Coronary artery (tissue), 2 donors: ENCODE measurements at regions not wholly inside any gene's neighbourhood (a gene's known extent, or its start where the extent isn't known, plus 50 kb on each side); places are given as distances from the start of the nearest gene placed in this dataset.

Experiments used
- DNase-seq: peaks from one replicate; pipeline ENCODE4 v3.0.0-alpha.2; 2017; ENCODE audit warnings: low spot score
- H3K27ac ChIP-seq, 2 donors: fragments of 200-600 bp; sonication (generic); one replicate each; pipeline ENCODE4 v1.5.1; 2016 to 2019
- H3K4me3 ChIP-seq: fragments of 200-600 bp; sonication (generic); 2 replicates; pipeline ENCODE4 v1.5.1; 2016; ENCODE audit warnings: mild to moderate bottlenecking, moderate library complexity
- TF ChIP-seq, protein P1 (sequence below): fragments of 200-600 bp; sonication (generic); IDR thresholded peaks from one replicate; pipeline ENCODE4 v1.5.1; 2019; ENCODE audit warnings: antibody characterized with exemption

DNA sequence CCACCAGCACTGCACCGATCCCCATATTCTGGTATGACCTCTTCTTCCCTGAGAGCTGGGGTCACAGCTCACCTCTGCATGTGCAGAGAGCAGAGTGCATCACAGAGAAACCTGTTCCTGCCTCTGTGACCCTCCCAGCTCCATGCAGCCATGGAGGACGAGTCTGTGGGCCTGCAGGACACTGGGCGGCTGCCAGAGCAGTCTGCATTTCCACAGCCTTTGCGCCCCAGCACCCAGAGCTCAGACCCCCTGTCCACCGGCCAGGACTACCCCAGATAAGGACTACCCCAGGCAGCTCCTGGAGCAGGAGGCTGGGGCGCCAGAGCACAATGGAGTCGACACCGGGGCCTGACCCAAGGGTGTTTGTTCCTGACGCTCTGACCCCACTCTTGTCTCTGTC is 308.1 kb upstream of the IRX1 start:
- Histone ChIP-seq H3K4me3 (no peak overlapping the region), H3K27ac (no peak overlapping the region)
- no peak for DNase-seq
- TF ChIP-seq, protein P1, sequence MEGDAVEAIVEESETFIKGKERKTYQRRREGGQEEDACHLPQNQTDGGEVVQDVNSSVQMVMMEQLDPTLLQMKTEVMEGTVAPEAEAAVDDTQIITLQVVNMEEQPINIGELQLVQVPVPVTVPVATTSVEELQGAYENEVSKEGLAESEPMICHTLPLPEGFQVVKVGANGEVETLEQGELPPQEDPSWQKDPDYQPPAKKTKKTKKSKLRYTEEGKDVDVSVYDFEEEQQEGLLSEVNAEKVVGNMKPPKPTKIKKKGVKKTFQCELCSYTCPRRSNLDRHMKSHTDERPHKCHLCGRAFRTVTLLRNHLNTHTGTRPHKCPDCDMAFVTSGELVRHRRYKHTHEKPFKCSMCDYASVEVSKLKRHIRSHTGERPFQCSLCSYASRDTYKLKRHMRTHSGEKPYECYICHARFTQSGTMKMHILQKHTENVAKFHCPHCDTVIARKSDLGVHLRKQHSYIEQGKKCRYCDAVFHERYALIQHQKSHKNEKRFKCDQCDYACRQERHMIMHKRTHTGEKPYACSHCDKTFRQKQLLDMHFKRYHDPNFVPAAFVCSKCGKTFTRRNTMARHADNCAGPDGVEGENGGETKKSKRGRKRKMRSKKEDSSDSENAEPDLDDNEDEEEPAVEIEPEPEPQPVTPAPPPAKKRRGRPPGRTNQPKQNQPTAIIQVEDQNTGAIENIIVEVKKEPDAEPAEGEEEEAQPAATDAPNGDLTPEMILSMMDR: no peak

DNA sequence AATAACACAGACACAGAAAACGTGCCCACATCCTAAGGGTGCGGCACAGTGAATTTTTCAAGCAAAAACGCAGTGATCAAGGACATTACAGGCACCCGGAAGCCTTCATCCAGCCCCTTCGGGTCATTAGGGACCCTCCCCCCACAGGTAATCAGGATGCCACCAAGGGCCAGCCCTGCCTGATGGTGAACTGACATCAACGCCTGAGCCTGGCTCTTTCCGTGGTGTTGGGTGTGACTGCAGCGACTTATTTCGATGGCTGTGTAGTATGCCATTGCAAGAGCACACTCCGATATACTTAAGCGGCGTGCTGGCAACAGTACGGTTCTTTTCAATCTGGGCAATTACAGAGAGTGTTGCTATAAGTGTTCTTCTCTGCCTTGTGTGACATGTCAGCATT is 310.0 kb upstream of the IRX1 start:
- DNase-seq: no peak
- TF ChIP-seq, protein P1: no peak
- H3K27ac ChIP-seq: no peak overlapping the region
- no peak overlapping the region for H3K4me3 ChIP-seq

DNA sequence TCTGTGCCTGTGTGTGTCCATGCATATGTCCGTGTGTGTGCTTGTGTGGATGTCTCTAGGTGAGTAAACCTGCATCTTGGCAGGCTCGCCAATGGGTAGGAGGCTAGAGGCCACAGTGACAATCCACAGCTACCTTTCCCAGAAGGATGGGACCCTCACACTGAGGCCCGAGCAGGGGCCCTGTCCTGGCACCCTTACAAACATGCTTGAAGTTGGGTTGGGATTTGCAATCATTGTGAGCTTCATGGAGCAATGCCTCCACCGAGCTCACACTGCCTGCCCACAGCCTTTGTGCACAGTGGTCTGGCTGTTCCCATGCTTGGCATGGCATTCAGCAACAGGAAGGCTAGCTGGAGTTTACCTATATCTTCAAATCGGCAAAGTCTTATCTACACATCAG is 311.1 kb upstream of the IRX1 start:
- DNase-seq: no peak

DNA sequence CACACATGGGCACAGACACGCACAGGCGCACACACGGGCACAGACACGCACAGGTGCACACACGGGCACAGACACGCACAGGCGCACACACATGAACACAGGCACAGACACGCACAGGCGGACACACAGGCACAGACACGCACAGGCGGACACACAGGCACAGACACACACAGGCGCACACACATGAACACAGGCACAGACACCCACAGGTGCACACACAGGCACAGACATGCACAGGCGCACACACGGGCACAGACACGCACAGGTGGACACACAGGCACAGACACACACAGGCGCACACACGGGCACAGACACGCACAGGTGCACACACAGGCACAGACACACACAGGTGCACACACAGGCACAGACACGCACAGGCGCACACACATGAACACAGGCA is 312.8 kb upstream of the IRX1 start:
- DNase-seq: no peak
- Histone ChIP-seq H3K27ac (no peak overlapping the region), H3K4me3 (no peak overlapping the region)
- TF ChIP-seq, protein P1: no peak

More for the DNA sequence above, 311.1 kb upstream of the IRX1 start:
- TF ChIP-seq, protein P1: no peak
- H3K27ac ChIP-seq: no peak overlapping the region
- no peak overlapping the region for H3K4me3 ChIP-seq

DNA sequence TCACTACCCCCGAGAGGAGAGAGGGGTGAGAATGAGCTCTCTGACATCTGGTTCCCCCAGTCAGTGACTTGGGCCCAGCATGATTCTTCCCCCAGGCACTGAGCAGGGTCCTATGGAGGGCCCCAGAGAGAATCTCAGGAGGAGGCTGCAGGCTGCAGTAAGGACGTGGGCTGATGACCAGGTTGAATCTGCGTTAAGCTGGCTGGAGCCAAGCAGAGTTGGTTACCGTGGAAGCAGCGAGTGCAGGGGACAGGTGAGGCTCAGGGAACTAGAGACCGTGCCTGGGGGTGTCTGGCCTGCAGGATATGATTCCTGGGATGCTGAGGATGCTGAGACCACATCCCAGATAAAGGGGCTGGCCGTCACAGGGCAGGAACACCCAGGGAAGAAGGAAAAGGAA is 314.3 kb upstream of the IRX1 start:
- no peak for DNase-seq
- no peak overlapping the region for H3K27ac ChIP-seq
- no peak overlapping the region for H3K4me3 ChIP-seq
- TF ChIP-seq, protein P1: no peak

DNA sequence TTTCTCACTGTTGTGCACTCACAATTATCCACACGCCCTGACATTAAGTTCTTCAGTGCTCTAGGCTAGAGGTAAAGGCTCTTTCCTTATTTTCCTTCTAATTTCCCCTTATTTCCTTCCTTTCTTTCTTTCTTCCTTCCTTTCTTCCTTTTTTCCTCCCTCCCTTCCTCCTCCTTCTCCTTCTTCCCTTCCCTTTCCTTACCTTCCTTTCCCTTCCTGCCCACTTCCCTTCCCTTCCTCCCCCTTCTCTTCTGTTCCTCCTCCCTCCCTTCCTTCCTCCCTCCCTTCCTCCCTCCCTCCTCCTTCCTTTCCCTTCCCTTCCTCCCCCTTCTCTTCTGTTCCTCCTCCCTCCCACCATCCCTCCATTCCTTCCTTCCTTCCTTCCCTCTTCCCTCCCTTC is 317.0 kb upstream of the IRX1 start:
- TF ChIP-seq, protein P1: no peak
- H3K4me3 ChIP-seq: no peak overlapping the region
- no peak for DNase-seq
- H3K27ac ChIP-seq: no peak overlapping the region

DNA sequence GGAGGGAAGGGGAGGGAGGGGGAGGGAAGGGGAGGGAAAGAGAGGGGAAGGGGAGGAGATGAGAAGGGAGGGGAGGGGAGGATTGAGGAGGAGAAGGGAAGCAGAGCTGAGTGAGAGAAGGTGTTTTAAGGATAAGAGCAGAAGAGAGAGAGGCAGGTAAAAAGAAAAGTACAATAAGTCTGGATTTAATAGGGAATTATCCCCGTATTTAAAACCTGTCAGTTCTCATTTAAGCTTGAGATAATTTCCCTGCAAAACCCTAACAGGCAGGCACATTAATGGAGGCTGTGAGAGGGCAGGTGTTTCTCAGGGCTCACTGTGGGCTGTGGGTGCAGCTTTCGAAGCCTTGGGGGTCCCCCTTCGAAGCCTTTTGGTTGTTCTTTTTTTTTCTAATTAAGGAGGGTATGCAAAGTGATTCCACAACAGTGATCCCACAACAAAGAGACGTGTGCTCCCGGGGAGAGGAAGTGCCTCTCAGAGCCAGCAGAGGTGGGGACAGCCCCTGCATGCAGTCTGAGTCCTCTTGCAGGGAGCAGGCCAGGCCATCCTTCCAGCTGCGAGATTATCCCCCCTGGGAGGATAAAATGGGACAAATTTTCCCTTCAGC is 317.9 kb upstream of the IRX1 start:
- H3K27ac ChIP-seq: no peak overlapping the region
- H3K4me3 ChIP-seq: no peak overlapping the region
- DNase-seq: no peak
- TF ChIP-seq, protein P1: no peak
